ENCODE measurements at regions not wholly inside any gene's neighbourhood (a gene's known extent, or its start where the extent isn't known, plus 50 kb on each side); places are given as distances from the start of the nearest gene placed in this dataset.

DNA sequence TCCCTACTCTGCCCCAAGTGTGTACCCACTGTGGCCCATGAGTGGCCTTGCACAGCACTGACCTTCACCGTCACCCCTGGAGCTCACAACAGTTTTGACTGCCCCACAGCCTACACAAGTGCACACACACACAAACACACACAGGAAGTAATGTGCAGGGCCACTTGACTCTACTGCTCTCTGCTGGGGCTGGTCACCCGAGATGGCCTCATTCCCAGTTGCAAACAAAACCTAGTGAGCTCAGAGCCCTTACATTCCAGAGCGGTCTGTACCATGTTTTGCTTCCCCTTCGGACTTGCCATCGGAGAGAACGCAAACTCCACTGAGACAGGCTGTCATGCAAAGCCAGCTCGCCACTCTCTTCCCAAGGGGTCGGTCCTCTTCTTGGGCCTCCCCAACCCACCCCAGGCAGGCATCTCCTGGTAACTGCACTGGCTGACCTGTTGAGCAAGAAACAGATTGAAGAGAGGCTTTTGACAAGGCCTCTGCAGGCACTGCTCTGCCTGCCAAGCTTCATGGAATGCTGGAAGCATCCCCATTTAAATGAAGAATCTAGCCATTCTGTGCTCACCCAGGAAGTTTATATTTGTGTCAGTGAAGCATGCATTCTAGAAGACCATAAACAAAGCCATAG, 232.0 kb upstream of the IGF1R start:
- ATAC-seq: peak; percentile 53
- TF ChIP-seq POLR2AphosphoS5 (IDR thresholded peaks at IDR 0.05): no peak
- TF ChIP-seq, protein P1, sequence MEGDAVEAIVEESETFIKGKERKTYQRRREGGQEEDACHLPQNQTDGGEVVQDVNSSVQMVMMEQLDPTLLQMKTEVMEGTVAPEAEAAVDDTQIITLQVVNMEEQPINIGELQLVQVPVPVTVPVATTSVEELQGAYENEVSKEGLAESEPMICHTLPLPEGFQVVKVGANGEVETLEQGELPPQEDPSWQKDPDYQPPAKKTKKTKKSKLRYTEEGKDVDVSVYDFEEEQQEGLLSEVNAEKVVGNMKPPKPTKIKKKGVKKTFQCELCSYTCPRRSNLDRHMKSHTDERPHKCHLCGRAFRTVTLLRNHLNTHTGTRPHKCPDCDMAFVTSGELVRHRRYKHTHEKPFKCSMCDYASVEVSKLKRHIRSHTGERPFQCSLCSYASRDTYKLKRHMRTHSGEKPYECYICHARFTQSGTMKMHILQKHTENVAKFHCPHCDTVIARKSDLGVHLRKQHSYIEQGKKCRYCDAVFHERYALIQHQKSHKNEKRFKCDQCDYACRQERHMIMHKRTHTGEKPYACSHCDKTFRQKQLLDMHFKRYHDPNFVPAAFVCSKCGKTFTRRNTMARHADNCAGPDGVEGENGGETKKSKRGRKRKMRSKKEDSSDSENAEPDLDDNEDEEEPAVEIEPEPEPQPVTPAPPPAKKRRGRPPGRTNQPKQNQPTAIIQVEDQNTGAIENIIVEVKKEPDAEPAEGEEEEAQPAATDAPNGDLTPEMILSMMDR (IDR thresholded peaks at IDR 0.05): peak in 1 of 4 experiments; percentile 17

DNA sequence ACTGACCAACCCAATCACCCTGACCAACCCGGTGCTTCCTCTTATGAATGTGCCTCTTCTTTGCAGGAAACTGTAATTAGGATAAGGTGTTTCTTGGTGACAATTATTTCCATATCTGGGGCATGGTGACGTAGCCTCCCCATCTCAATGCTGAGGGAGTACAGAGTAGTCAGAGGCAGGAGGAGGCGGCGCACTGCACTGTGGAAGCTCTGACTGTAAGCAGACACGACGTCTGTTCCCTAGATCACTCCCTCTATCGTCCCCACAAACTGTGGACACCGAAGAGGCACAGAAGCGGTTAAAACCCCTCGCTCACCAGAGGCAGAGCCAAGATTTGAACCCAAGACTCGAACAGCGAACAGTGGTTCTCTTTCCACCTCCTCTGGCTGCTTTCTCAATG, 231.0 kb upstream of the IGF1R start:
- H3K27ac ChIP-seq: peak overlapping the region in 3 of 4 donors; percentile 76 to 79 (median 77)
- WGBS, 2 donors (ENCODE audit: low coverage in 1 of 2): 59 to 94% methylated on average over 4 to 5 of the region's 12 CpGs

More for the DNA sequence above, 232.0 kb upstream of the IGF1R start:
- H3K4me3 ChIP-seq: no peak overlapping the region
- 29 to 50% methylated on average over 3 to 7 of the region's 8 CpGs for WGBS, 2 donors (ENCODE audit: low coverage in 1 of 2)
- H3K36me3 ChIP-seq: no peaks in the 10 kb centered on the region
- H3K4me1 ChIP-seq: peaks cover 0 to 69% (median 11%) of the 10 kb centered on the region in 3 donors
- no peaks in the 10 kb centered on the region for H3K9me3 ChIP-seq
- peaks cover 11% of the 10 kb centered on the region for H3K27me3 ChIP-seq
- H3K27ac ChIP-seq: peak overlapping the region; percentile 30 to 79 (median 76)

DNA sequence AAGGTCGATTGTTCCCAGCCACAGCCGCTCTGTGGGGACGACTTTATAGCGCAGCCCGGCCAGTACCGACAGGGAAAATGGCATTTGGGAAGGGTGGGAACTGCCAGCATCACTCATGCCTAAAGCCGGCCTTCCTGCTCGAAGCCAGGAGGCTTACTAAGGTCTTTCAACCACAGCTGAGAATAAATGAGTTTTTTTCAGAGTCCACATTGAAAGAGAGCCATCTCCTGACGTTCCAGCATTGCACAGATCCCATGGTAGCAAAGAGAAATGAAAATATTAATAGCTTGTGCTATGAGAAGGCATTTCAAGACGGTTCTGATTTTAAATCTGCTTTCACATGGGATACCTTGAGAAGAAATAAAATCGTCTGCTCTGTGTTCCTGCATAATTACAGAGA, 230.2 kb upstream of the IGF1R start:
- Histone ChIP-seq H3K27me3 (peaks cover 24% of the 10 kb centered on the region), H3K36me3 (no peaks in the 10 kb centered on the region), H3K4me3 (no peak overlapping the region), H3K9me3 (no peaks in the 10 kb centered on the region), H3K4me1 (peaks cover 0 to 78% (median 16%) of the 10 kb centered on the region in 3 donors), H3K27ac (peak overlapping the region in 3 of 4 donors; percentile 76 to 79 (median 77))
- TF ChIP-seq POLR2AphosphoS5 (IDR thresholded peaks at IDR 0.05) (no peak), EP300 (IDR thresholded peaks at IDR 0.05) (no peak), POLR2A (IDR thresholded peaks at IDR 0.05) (no peak)
- TF ChIP-seq, protein P1 (IDR thresholded peaks at IDR 0.05): no peak
- WGBS, 2 donors (ENCODE audit: low coverage in 1 of 2): 8 to 67% methylated on average over 3 to 8 of the region's 11 CpGs
- peak; percentile 17 for ATAC-seq

More for the DNA sequence above, 231.0 kb upstream of the IGF1R start:
- no peak overlapping the region for H3K4me3 ChIP-seq
- TF ChIP-seq, protein P1 (IDR thresholded peaks at IDR 0.05): no peak
- no peaks in the 10 kb centered on the region for H3K36me3 ChIP-seq
- no peak for ATAC-seq
- no peaks in the 10 kb centered on the region for H3K9me3 ChIP-seq
- peaks cover 20% of the 10 kb centered on the region for H3K27me3 ChIP-seq
- peaks cover 0 to 78% (median 16%) of the 10 kb centered on the region in 3 donors for H3K4me1 ChIP-seq

DNA sequence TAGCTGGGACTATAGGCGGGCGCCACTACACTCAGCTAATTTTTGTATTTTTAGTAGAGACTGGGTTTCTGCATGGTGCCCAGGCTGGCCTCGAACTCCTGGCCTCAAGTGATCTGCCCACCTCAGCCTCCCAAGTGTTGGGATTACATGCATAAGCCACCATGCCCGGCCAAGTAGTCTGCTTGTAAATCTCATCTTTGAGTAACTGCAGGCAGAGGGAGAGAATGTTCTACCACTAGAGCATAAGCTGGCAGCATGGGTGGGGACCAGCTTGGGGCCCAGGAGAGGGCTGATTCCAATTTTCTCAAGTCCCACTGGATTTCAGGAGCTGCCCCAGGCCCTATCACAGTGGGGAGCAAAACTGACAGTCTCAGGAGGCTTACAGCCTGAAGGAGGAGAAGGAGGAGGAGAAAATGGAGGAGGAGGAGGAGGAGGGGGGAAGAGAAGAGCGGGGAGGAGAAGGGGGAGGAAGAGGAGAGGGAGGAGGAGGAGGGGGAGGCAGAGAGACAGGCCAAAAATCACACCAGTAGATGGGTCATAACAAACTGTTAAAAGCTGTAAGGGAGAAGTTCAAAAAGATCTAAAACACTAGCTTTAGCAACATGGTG, 229.1 kb upstream of the IGF1R start:
- no peaks in the 10 kb centered on the region for H3K9me3 ChIP-seq
- peaks cover 0 to 67% (median 14%) of the 10 kb centered on the region in 3 donors for H3K4me1 ChIP-seq
- H3K27ac ChIP-seq: peak overlapping the region in 2 of 4 donors; percentile 76 to 79
- 0% methylated on average over 1 of the region's 5 CpGs; no CpG with 5 or more reads in 1 of the 2 donors for WGBS, 2 donors (ENCODE audit: low coverage in 1 of 2)
- H3K27me3 ChIP-seq: peaks cover 24% of the 10 kb centered on the region
- H3K36me3 ChIP-seq: no peaks in the 10 kb centered on the region
- no peak for ATAC-seq
- TF ChIP-seq POLR2AphosphoS5 (IDR thresholded peaks at IDR 0.05) (no peak), EP300 (IDR thresholded peaks at IDR 0.05) (no peak), POLR2A (IDR thresholded peaks at IDR 0.05) (no peak)
- TF ChIP-seq, protein P1 (IDR thresholded peaks at IDR 0.05): no peak
- no peak overlapping the region for H3K4me3 ChIP-seq

DNA sequence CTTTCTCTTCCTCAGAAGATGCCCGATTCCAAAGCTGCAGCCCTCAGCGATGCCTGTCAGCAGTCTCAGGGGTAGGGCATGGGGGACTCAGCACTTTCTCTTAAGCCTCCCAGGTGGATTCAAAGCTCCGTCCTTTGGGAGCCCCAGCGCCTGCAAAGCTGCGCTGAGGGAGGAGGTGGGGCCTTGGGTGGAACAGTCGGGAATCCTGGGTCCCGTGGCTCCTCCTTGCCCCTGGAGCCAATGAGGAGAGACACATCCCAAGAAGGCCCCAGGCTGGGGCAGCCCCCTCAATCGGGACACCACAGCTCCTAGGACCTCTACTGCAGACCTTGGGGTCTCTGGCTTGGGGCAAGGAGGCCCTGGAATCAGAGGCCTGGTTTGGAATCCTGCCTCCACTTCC, 227.5 kb upstream of the IGF1R start:
- no peak for TF ChIP-seq POLR2AphosphoS5 (IDR thresholded peaks at IDR 0.05)
- no peak for ATAC-seq
- H3K9me3 ChIP-seq: no peaks in the 10 kb centered on the region
- no peaks in the 10 kb centered on the region for H3K36me3 ChIP-seq
- H3K27me3 ChIP-seq: peaks cover 24% of the 10 kb centered on the region
- peaks cover 0 to 58% (median 14%) of the 10 kb centered on the region in 3 donors for H3K4me1 ChIP-seq
- H3K4me3 ChIP-seq: peak overlapping the region in 1 of 2 donors; percentile 34
- H3K27ac ChIP-seq: peak overlapping the region in 1 of 4 donors; percentile 9
- 53% methylated on average over 3 of the region's 8 CpGs; no CpG with 5 or more reads in 1 of the 2 donors for WGBS, 2 donors (ENCODE audit: low coverage in 1 of 2)

Measured in gastroesophageal sphincter (tissue), 4 donors.